Body of pancreas (tissue), 4 donors: ENCODE measurements at regions not wholly inside any gene's neighbourhood (a gene's known extent, or its start where the extent isn't known, plus 50 kb on each side); places are given as distances from the start of the nearest gene placed in this dataset.

Experiments used
- ATAC-seq: fragments of 150-250 bp; one replicate; pipeline ENCODE4 v1.9.1; 2016
- DNase-seq, 4 donors: peaks; one replicate each; pipeline ENCODE4 v3.0.0-alpha.2; 2019
- H3K27ac ChIP-seq, 4 donors: fragments of 200-600 bp; sonication (generic); 1 replicate in 3 of 4; 2 replicates in 1 of 4; pipeline versions ENCODE4 v1.5.1 to v1.6.1; 2016 to 2019; ENCODE audit warnings: mild to moderate bottlenecking in 1 of 4, mixed read lengths in 1 of 4, moderate library complexity in 1 of 4
- H3K27me3 ChIP-seq, 2 donors: fragments of 200-600 bp; sonication (generic); one replicate each; pipeline ENCODE4 v1.6.0; 2016; ENCODE audit warnings: mild to moderate bottlenecking in 1 of 2
- H3K36me3 ChIP-seq, 2 donors: fragments of 200-600 bp; sonication (generic); replicated peaks in 1 of 2; 2 replicates each; pipeline ENCODE4 v1.5.1; 2016; ENCODE audit warnings: low read depth in 2 of 2; ENCODE audit not compliant: insufficient read depth in 1 of 2
- H3K4me1 ChIP-seq: fragments of 200-600 bp; sonication (generic); one replicate; pipeline ENCODE4 v1.6.0; 2016
- H3K4me3 ChIP-seq, 2 donors: fragments of 200-600 bp; sonication (generic); 1 replicate in 1 of 2; 2 replicates in 1 of 2; pipeline ENCODE4 v1.5.1; 2016 to 2019
- H3K9me3 ChIP-seq, 3 donors: fragments of 200-600 bp; sonication (generic); 1 replicate in 2 of 3; 2 replicates in 1 of 3; pipeline ENCODE4 v1.5.1; 2016
- CTCF ChIP-seq, 7 experiments: fragments of 450-650 bp in 4 of 7; fragments of 200-600 bp in 3 of 7; sonication (generic) in 3 of 7; IDR thresholded peaks; one replicate each; pipeline ENCODE4 v1.5.1; 2016 to 2019; ENCODE audit warnings: antibody characterized with exemption in 7 of 7
- POLR2A ChIP-seq, 3 donors: fragments of 450-650 bp; IDR thresholded peaks; one replicate each; pipeline ENCODE4 v1.6.1; 2016; ENCODE audit warnings: antibody characterized with exemption in 3 of 3, mild to moderate bottlenecking in 2 of 3
- WGBS, 2 donors: methylation state at CpG; one replicate each; pipeline ENCODE4 v1.1.5; 2017; 5-methylcytosine and 5-hydroxymethylcytosine counted together
- intact Hi-C: fragments of 100-400 bp; cut with DNase I; formaldehyde crosslinking; loops from one replicate; pipeline ENCODE4 v1.15.1; 2023

GRCh38 chr10:81096558-81096957, 558.9 kb downstream of the SH2D4B start:
- intact Hi-C loops, result no loop called here
- Histone ChIP-seq H3K4me1 (no peaks in the 10 kb centered on the region), H3K4me3 (no peak overlapping the region), H3K9me3 (no peaks in the 10 kb centered on the region), H3K27me3 (no peaks in the 10 kb centered on the region), H3K36me3 (no peaks in the 10 kb centered on the region), H3K27ac (no peak overlapping the region)
- no peak for ATAC-seq
- whole genome bisulfite sequencing, 2 donors, result 52 to 68% methylated on average over 1 of the region's 1 CpG
- TF ChIP-seq CTCF (IDR thresholded peaks at IDR 0.05), result no peak
- DNase-seq, result no peak

- ATAC-seq (no peak), DNase-seq (no peak)
- no peak overlapping the region for H3K4me3 ChIP-seq
- H3K27ac ChIP-seq, result no peak overlapping the region
- no peaks in the 10 kb centered on the region for H3K4me1 ChIP-seq
- no peaks in the 10 kb centered on the region for H3K36me3 ChIP-seq
- H3K27me3 ChIP-seq, result no peaks in the 10 kb centered on the region
- H3K9me3 ChIP-seq, result no peaks in the 10 kb centered on the region
- no peak for TF ChIP-seq CTCF (IDR thresholded peaks at IDR 0.05)
- intact Hi-C loops, result no loop called here
Observed at GRCh38 chr10:81101062-81101461, 563.4 kb downstream of the SH2D4B start.

- Histone ChIP-seq H3K27me3 (no peaks in the 10 kb centered on the region), H3K9me3 (no peaks in the 10 kb centered on the region), H3K27ac (no peak overlapping the region), H3K4me1 (no peaks in the 10 kb centered on the region), H3K36me3 (no peaks in the 10 kb centered on the region), H3K4me3 (no peak overlapping the region)
- DNase-seq, result no peak
- no peak for ATAC-seq
- 60 to 66% methylated on average over 3 of the region's 3 CpGs for WGBS, 2 donors
- TF ChIP-seq POLR2A (IDR thresholded peaks at IDR 0.05), result no peak
- TF ChIP-seq CTCF (IDR thresholded peaks at IDR 0.05), result no peak
- intact Hi-C loops, result no loop called here
Observed at GRCh38 chr10:81104494-81104893, 566.8 kb downstream of the SH2D4B start.

GRCh38 chr10:81108516-81109199, 571.0 kb downstream of the SH2D4B start:
- no peaks in the 10 kb centered on the region for H3K4me1 ChIP-seq
- no peak overlapping the region for H3K4me3 ChIP-seq
- no peaks in the 10 kb centered on the region for H3K36me3 ChIP-seq
- no peak for DNase-seq
- no peak overlapping the region for H3K27ac ChIP-seq
- no peaks in the 10 kb centered on the region for H3K27me3 ChIP-seq
- no peak for ATAC-seq
- 32 to 44% methylated on average over 3 of the region's 3 CpGs for WGBS, 2 donors
- H3K9me3 ChIP-seq, result no peaks in the 10 kb centered on the region
- intact Hi-C loops, result no loop called here
- no peak for TF ChIP-seq CTCF (IDR thresholded peaks at IDR 0.05)
- TF ChIP-seq POLR2A (IDR thresholded peaks at IDR 0.05), result no peak

- intact Hi-C loops, result no loop called here
- no peaks in the 10 kb centered on the region for H3K27me3 ChIP-seq
- DNase-seq (no peak), ATAC-seq (no peak)
- H3K4me3 ChIP-seq, result no peak overlapping the region
- 33 to 39% methylated on average over 6 of the region's 6 CpGs for WGBS, 2 donors
- H3K36me3 ChIP-seq, result no peaks in the 10 kb centered on the region
- no peak overlapping the region for H3K27ac ChIP-seq
- H3K9me3 ChIP-seq, result no peaks in the 10 kb centered on the region
- H3K4me1 ChIP-seq, result no peaks in the 10 kb centered on the region
- no peak for TF ChIP-seq POLR2A (IDR thresholded peaks at IDR 0.05)
- TF ChIP-seq CTCF (IDR thresholded peaks at IDR 0.05), result no peak
Observed at GRCh38 chr10:81109200-81109752, 571.6 kb downstream of the SH2D4B start.
